OCI-LY3 (cell line): ENCODE measurements at regions not wholly inside any gene's neighbourhood (a gene's known extent, or its start where the extent isn't known, plus 50 kb on each side); places are given as distances from the start of the nearest gene placed in this dataset.

ENCODE experiments used
- H2AFZ ChIP-seq: fragments of 200-600, 300-600 bp; shearing (Covaris generic); 2 replicates; pipeline ENCODE4 v1.6.0; 2014; ENCODE audit warnings: antibody characterized with exemption, low read depth, low read length
- H3K27ac ChIP-seq: fragments of 200-600, 300-600 bp; sonication (generic); 2 replicates; pipeline ENCODE4 v1.5.1; 2014; ENCODE audit warnings: mild to moderate bottlenecking, low read length, moderate library complexity, mixed read lengths
- H3K27me3 ChIP-seq: fragments of 200-600, 300-600 bp; sonication (generic); 2 replicates; pipeline ENCODE4 v1.6.1; 2014; ENCODE audit warnings: low read depth, low read length, mixed read lengths
- H3K36me3 ChIP-seq: fragments of 200-600, 300-600 bp; sonication (generic); replicated peaks from 2 replicates; pipeline ENCODE3; 2014; ENCODE audit warnings: low read depth, low read length, mixed read lengths
- H3K4me1 ChIP-seq: fragments of 300-600, 200-600 bp; sonication (generic); 2 replicates; pipeline ENCODE4 v1.6.1; 2014; ENCODE audit warnings: low read length, mixed read lengths
- H3K4me2 ChIP-seq: fragments of 200-600, 300-600 bp; sonication (generic); 2 replicates; pipeline ENCODE4 v1.6.1; 2014; ENCODE audit warnings: low read length, mixed read lengths
- H3K4me3 ChIP-seq: fragments of 300-600, 200-600 bp; sonication (generic); 2 replicates; pipeline ENCODE4 v1.5.1; 2014; ENCODE audit warnings: antibody characterized with exemption, mild to moderate bottlenecking, low read length, moderate library complexity
- H3K79me2 ChIP-seq: fragments of 300-600, 200-600 bp; shearing (Covaris generic); 2 replicates; pipeline ENCODE4 v1.6.1; 2014; ENCODE audit warnings: mild to moderate bottlenecking, low read length, mixed read lengths
- H3K9ac ChIP-seq: fragments of 300-600, 200-600 bp; shearing (Covaris generic); 2 replicates; pipeline ENCODE4 v1.6.0; 2014; ENCODE audit warnings: mild to moderate bottlenecking, low read length, moderate library complexity
- H3K9me3 ChIP-seq: fragments of 200-600, 300-600 bp; shearing (Covaris generic); 2 replicates; pipeline ENCODE4 v1.6.1; 2014; ENCODE audit warnings: low read length, mixed read lengths; ENCODE audit not compliant: insufficient read depth
- H4K20me1 ChIP-seq: fragments of 200-600, 300-600 bp; sonication (generic); 2 replicates; pipeline ENCODE4 v1.6.1; 2016; ENCODE audit warnings: low read length, mixed read lengths; ENCODE audit not compliant: insufficient read depth
- CTCF ChIP-seq: fragments of 200-600, 300-600 bp; sonication (generic); IDR thresholded peaks from 2 replicates; pipeline ENCODE4 v1.5.1; 2014; ENCODE audit warnings: antibody characterized with exemption, low read length, low read depth
- EZH2phosphoT487 ChIP-seq: fragments of 200-600 bp; shearing (Covaris generic); IDR thresholded peaks from 2 replicates; pipeline ENCODE4 v1.6.1; 2018; ENCODE audit warnings: antibody characterized with exemption, mixed run types, low read depth

- H4K20me1 ChIP-seq = no peaks in the 10 kb centered on the region
- no peak overlapping the region for H3K9ac ChIP-seq
- H3K79me2 ChIP-seq = no peaks in the 10 kb centered on the region
- peaks cover 3% of the 10 kb centered on the region; the same call in 1 of the 2 replicates for H3K9me3 ChIP-seq
- H3K27me3 ChIP-seq = no peaks in the 10 kb centered on the region
- H3K27ac ChIP-seq = no peak overlapping the region
- no peak overlapping the region for H2AFZ ChIP-seq
- H3K36me3 ChIP-seq = no peaks in the 10 kb centered on the region
- H3K4me3 ChIP-seq = no peak overlapping the region
- no peaks in the 10 kb centered on the region for H3K4me1 ChIP-seq
- H3K4me2 ChIP-seq = no peak overlapping the region
- TF ChIP-seq CTCF = no peak
- no peak for TF ChIP-seq EZH2phosphoT487
Observed at GRCh38 chr3:104673981-104674380, 692.7 kb upstream of the ALCAM start.

GRCh38 chr3:104676241-104676640 lies 690.5 kb upstream of the ALCAM start:
- H2AFZ ChIP-seq = no peak overlapping the region
- H3K4me1 ChIP-seq = no peaks in the 10 kb centered on the region
- no peaks in the 10 kb centered on the region for H3K36me3 ChIP-seq
- H3K27ac ChIP-seq = no peak overlapping the region
- H3K9me3 ChIP-seq = peaks cover 3% of the 10 kb centered on the region; the same call in 1 of the 2 replicates
- no peak for TF ChIP-seq EZH2phosphoT487
- TF ChIP-seq CTCF = no peak
- H3K79me2 ChIP-seq = no peaks in the 10 kb centered on the region
- H3K4me2 ChIP-seq = no peak overlapping the region
- no peaks in the 10 kb centered on the region for H4K20me1 ChIP-seq
- H3K4me3 ChIP-seq = no peak overlapping the region
- H3K27me3 ChIP-seq = no peaks in the 10 kb centered on the region
- no peak overlapping the region for H3K9ac ChIP-seq

- no peak overlapping the region for H2AFZ ChIP-seq
- H3K9me3 ChIP-seq = peaks cover 3% of the 10 kb centered on the region; the same call in 1 of the 2 replicates
- H4K20me1 ChIP-seq = no peaks in the 10 kb centered on the region
- no peaks in the 10 kb centered on the region for H3K36me3 ChIP-seq
- H3K4me2 ChIP-seq = no peak overlapping the region
- H3K4me1 ChIP-seq = no peaks in the 10 kb centered on the region
- no peak overlapping the region for H3K4me3 ChIP-seq
- H3K9ac ChIP-seq = no peak overlapping the region
- H3K79me2 ChIP-seq = no peaks in the 10 kb centered on the region
- H3K27me3 ChIP-seq = no peaks in the 10 kb centered on the region
- TF ChIP-seq EZH2phosphoT487 (no peak), CTCF (no peak)
- no peak overlapping the region for H3K27ac ChIP-seq
Observed at GRCh38 chr3:104677932-104678331, 688.8 kb upstream of the ALCAM start.

GRCh38 chr3:104685492-104685891 lies 681.2 kb upstream of the ALCAM start:
- H3K9ac ChIP-seq = no peak overlapping the region
- no peaks in the 10 kb centered on the region for H3K79me2 ChIP-seq
- H3K27me3 ChIP-seq = no peaks in the 10 kb centered on the region
- H3K4me3 ChIP-seq = no peak overlapping the region
- H4K20me1 ChIP-seq = no peaks in the 10 kb centered on the region
- no peaks in the 10 kb centered on the region for H3K36me3 ChIP-seq
- H3K4me1 ChIP-seq = no peaks in the 10 kb centered on the region
- no peak overlapping the region for H2AFZ ChIP-seq
- TF ChIP-seq CTCF (no peak), EZH2phosphoT487 (no peak)
- H3K4me2 ChIP-seq = no peak overlapping the region
- H3K9me3 ChIP-seq = no peaks in the 10 kb centered on the region
- H3K27ac ChIP-seq = no peak overlapping the region
